HEK293 (cell line): ENCODE measurements at regions not wholly inside any gene's neighbourhood (a gene's known extent, or its start where the extent isn't known, plus 50 kb on each side); places are given as distances from the start of the nearest gene placed in this dataset.

Experiments
- CTCF ChIP-seq: fragments of 450-650 bp; formaldehyde crosslinking; IDR thresholded peaks from 2 replicates; pipeline ENCODE4 v1.5.1; 2016; ENCODE audit warnings: missing biosample characterization, missing genetic modification characterization
- GLIS1 ChIP-seq: fragments of 450-650 bp; formaldehyde crosslinking; IDR thresholded peaks from 2 replicates; pipeline ENCODE4 v1.5.1; 2016; ENCODE audit warnings: missing biosample characterization, missing genetic modification characterization
- GLIS2 ChIP-seq: fragments of 450-650 bp; formaldehyde crosslinking; IDR thresholded peaks from 2 replicates; pipeline ENCODE4 v1.5.1; 2016; ENCODE audit warnings: missing biosample characterization, missing genetic modification characterization
- HOXA7 ChIP-seq: sonication (generic); formaldehyde crosslinking; IDR thresholded peaks from 2 replicates; pipeline ENCODE4 v1.8.1; 2022; ENCODE audit warnings: missing genetic modification reagents, borderline replicate concordance
- SALL2 ChIP-seq: fragments of 450-650 bp; formaldehyde crosslinking; IDR thresholded peaks from 2 replicates; pipeline ENCODE4 v1.5.0; 2017; ENCODE audit warnings: missing biosample characterization, mild to moderate bottlenecking, missing genetic modification characterization, borderline replicate concordance
- ZBTB7A ChIP-seq: fragments of 450-650 bp; formaldehyde crosslinking; IDR thresholded peaks from 2 replicates; pipeline ENCODE4 v1.5.1; 2016; ENCODE audit warnings: low read depth, missing biosample characterization, missing genetic modification characterization
- ZNF132 ChIP-seq: fragments of 450-650 bp; formaldehyde crosslinking; IDR thresholded peaks from 2 replicates; pipeline ENCODE4 v1.5.1; 2017; ENCODE audit warnings: missing biosample characterization, missing genetic modification characterization, borderline replicate concordance
- ZNF292 ChIP-seq: fragments of 450-650 bp; formaldehyde crosslinking; IDR thresholded peaks from 2 replicates; pipeline ENCODE4 v1.5.1; 2016; ENCODE audit warnings: low read depth, missing biosample characterization, missing genetic modification characterization, borderline replicate concordance
- ZNF449 ChIP-seq: fragments of 450-650 bp; formaldehyde crosslinking; IDR thresholded peaks from 2 replicates; pipeline ENCODE4 v1.5.1; 2017; ENCODE audit warnings: missing biosample characterization, mild to moderate bottlenecking, missing genetic modification characterization, moderate library complexity
- TF ChIP-seq, protein P1 (sequence below): fragments of 450-650 bp; formaldehyde crosslinking; conservative IDR thresholded peaks from 2 replicates; pipeline ENCODE4 v1.5.1; 2016; ENCODE audit warnings: low read depth, missing biosample characterization, missing genetic modification characterization
- TF ChIP-seq, protein P2 (sequence below): fragments of 450-650 bp; formaldehyde crosslinking; IDR thresholded peaks from 2 replicates; pipeline ENCODE4 v1.5.1; 2016; ENCODE audit warnings: missing biosample characterization, missing genetic modification characterization, low read depth

DNA sequence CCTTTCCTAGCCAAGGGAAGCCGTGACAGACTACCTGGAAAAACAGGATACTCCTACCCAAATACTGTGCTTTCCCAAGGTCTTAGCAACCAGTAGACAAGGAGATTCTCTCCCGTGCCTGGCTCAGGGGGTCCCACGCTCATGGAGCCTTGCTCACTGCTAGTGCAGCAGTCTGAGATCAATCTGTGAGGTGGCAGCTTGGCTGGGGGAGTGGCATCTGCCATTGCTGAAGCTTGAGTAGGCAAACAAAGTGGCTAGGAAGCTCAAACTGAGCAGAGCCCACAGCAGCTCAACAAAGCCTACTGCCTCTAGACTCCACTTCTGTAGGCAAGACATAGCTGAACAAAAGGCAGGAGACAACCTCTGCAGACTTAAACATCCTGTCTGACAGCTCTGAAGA is 177.1 kb downstream of the PARM1 start:
- TF ChIP-seq, protein P1, sequence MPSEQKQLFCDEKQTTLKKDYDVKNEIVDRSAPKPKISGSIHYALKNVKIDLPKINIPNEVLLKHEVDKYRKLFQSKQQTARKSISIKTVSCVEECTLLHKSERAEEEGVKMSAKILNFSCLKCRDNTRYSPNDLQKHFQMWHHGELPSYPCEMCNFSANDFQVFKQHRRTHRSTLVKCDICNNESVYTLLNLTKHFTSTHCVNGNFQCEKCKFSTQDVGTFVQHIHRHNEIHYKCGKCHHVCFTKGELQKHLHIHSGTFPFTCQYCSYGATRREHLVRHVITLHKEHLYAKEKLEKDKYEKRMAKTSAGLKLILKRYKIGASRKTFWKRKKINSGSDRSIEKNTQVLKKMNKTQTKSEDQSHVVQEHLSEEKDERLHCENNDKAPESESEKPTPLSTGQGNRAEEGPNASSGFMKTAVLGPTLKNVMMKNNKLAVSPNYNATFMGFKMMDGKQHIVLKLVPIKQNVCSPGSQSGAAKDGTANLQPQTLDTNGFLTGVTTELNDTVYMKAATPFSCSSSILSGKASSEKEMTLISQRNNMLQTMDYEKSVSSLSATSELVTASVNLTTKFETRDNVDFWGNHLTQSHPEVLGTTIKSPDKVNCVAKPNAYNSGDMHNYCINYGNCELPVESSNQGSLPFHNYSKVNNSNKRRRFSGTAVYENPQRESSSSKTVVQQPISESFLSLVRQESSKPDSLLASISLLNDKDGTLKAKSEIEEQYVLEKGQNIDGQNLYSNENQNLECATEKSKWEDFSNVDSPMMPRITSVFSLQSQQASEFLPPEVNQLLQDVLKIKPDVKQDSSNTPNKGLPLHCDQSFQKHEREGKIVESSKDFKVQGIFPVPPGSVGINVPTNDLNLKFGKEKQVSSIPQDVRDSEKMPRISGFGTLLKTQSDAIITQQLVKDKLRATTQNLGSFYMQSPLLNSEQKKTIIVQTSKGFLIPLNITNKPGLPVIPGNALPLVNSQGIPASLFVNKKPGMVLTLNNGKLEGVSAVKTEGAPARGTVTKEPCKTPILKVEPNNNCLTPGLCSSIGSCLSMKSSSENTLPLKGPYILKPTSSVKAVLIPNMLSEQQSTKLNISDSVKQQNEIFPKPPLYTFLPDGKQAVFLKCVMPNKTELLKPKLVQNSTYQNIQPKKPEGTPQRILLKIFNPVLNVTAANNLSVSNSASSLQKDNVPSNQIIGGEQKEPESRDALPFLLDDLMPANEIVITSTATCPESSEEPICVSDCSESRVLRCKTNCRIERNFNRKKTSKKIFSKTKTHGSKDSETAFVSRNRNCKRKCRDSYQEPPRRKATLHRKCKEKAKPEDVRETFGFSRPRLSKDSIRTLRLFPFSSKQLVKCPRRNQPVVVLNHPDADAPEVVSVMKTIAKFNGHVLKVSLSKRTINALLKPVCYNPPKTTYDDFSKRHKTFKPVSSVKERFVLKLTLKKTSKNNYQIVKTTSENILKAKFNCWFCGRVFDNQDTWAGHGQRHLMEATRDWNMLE (tag by site-specific recombination), result no peak
- TF ChIP-seq, protein P2, sequence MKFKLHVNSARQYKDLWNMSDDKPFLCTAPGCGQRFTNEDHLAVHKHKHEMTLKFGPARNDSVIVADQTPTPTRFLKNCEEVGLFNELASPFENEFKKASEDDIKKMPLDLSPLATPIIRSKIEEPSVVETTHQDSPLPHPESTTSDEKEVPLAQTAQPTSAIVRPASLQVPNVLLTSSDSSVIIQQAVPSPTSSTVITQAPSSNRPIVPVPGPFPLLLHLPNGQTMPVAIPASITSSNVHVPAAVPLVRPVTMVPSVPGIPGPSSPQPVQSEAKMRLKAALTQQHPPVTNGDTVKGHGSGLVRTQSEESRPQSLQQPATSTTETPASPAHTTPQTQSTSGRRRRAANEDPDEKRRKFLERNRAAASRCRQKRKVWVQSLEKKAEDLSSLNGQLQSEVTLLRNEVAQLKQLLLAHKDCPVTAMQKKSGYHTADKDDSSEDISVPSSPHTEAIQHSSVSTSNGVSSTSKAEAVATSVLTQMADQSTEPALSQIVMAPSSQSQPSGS (tag by site-specific recombination), result no peak
- TF ChIP-seq ZNF292 (tag by site-specific recombination), result no peak
- no peak for TF ChIP-seq ZNF449 (tag by site-specific recombination)
- TF ChIP-seq GLIS1 (tag by site-specific recombination), result no peak
- TF ChIP-seq GLIS2 (tag by site-specific recombination), result no peak
- TF ChIP-seq HOXA7 (CRISPR knock-in tag), result no peak
- no peak for TF ChIP-seq CTCF (tag by site-specific recombination)
- TF ChIP-seq ZBTB7A (tag by site-specific recombination), result no peak
- no peak for TF ChIP-seq ZNF132 (tag by site-specific recombination)
- TF ChIP-seq SALL2 (tag by site-specific recombination), result no peak
